K562 (cell line): ENCODE measurements at regions not wholly inside any gene's neighbourhood (a gene's known extent, or its start where the extent isn't known, plus 50 kb on each side); places are given as distances from the start of the nearest gene placed in this dataset.

ENCODE experiments used
- ATAC-seq: fragments of 200-7000 bp; cut with Tn5 transposase; 3 replicates; pipeline ENCODE4 v1.9.1; 2020; ENCODE audit warnings: moderate library complexity
- BruUV-seq: library from RNA; stranded (reverse); fragments of 400-500 nt; replicated peaks from 2 replicates; lab custom pipeline; 2021; lab: Mats Ljungman, UMichigan
- CTCF ChIA-PET: fragments of 300-600 bp; formaldehyde crosslinking; extraction: SDS; loops from one replicate; lab custom pipeline; 2021; ENCODE audit warnings: low intra/inter-chr PET ratio; lab: Yijun Ruan, JAX
- POLR2A ChIA-PET: fragments of 300-600, 350-650 bp; sonication (Branson Sonifier 250); formaldehyde crosslinking; extraction: SDS; loops from one replicate; lab custom pipeline; 2021; ENCODE audit warnings: antibody characterized with exemption, inconsistent platforms; lab: Yijun Ruan, JAX
- DNase-seq, 4 experiments: peaks; one replicate each; pipeline versions ENCODE4 v3.0.0 to v3.0.0-alpha.2; 2011 to 2018; ENCODE audit warnings: low spot score in 3 of 4, mixed read lengths in 3 of 4; ENCODE audit errors: extremely low read depth in 1 of 4
- FAIRE-seq: peaks from 2 replicates; lab custom pipeline; 2011; peaks lifted over from hg19 to GRCh38; lab: Jason Lieb, UNC
- H2AFZ ChIP-seq: 2 replicates; pipeline ENCODE4 v1.6.0; 2011; ENCODE audit warnings: low read depth, low read length, control low read depth, inconsistent platforms
- H3K27ac ChIP-seq: fragments of 200-600 bp; 3 replicates; pipeline ENCODE4 v1.8.0; 2011; ENCODE audit warnings: low read depth, mild to moderate bottlenecking, control low read depth, inconsistent platforms, low read length, moderate library complexity, mixed read lengths; ENCODE audit errors: extremely low read depth
- H3K27me3 ChIP-seq, 2 experiments: fragments of 300-600 bp in 1 of 2; 2 replicates in 1 of 2; 3 replicates in 1 of 2; pipeline versions ENCODE4 v1.6.0 to v1.8.0; 2011; ENCODE audit warnings: inconsistent platforms in 2 of 2, low read length in 2 of 2, mild to moderate bottlenecking in 1 of 2, mixed read lengths in 1 of 2, moderate library complexity in 1 of 2; ENCODE audit not compliant: control insufficient read depth in 2 of 2, insufficient read depth in 2 of 2
- H3K36me3 ChIP-seq: fragments of 300-600 bp; 3 replicates; pipeline ENCODE4 v1.8.0; 2011; ENCODE audit warnings: mild to moderate bottlenecking, low read length, inconsistent platforms; ENCODE audit not compliant: control insufficient read depth, insufficient read depth
- H3K4me1 ChIP-seq, 2 experiments: fragments of 200-600 bp in 1 of 2; replicated peaks in 1 of 2; 2 replicates in 1 of 2; 3 replicates in 1 of 2; pipeline versions ENCODE4 v1.5.1 to v1.8.0; 2011; ENCODE audit warnings: inconsistent platforms in 2 of 2, low read length in 2 of 2, mild to moderate bottlenecking in 1 of 2, mixed read lengths in 1 of 2, moderate library complexity in 1 of 2; ENCODE audit not compliant: control insufficient read depth in 2 of 2, insufficient read depth in 2 of 2
- H3K4me2 ChIP-seq: 2 replicates; pipeline ENCODE4 v1.6.1; 2011; ENCODE audit warnings: low read length, control low read depth, inconsistent platforms, mixed read lengths; ENCODE audit not compliant: insufficient read depth
- H3K4me3 ChIP-seq: fragments of 200-600 bp; sonication (generic), shearing (Covaris generic); 2 replicates; pipeline ENCODE4 v1.5.1; 2016; ENCODE audit warnings: control low read depth, inconsistent platforms
- H3K79me2 ChIP-seq: fragments of 200-600 bp; 3 replicates; pipeline ENCODE4 v1.8.0; 2011; ENCODE audit warnings: low read length, inconsistent platforms; ENCODE audit not compliant: control insufficient read depth, insufficient read depth
- H3K9ac ChIP-seq, 2 experiments: 2 replicates each; pipeline versions ENCODE4 v1.6.0 to v1.6.1; 2011; ENCODE audit warnings: low read depth in 2 of 2, low read length in 2 of 2, control low read depth in 1 of 2, inconsistent platforms in 1 of 2, mild to moderate bottlenecking in 1 of 2, mixed read lengths in 1 of 2; ENCODE audit not compliant: insufficient read depth in 1 of 2
- H3K9me1 ChIP-seq: one replicate; pipeline ENCODE4 v1.6.0; 2011; ENCODE audit warnings: inconsistent platforms, mild to moderate bottlenecking, low read length, moderate library complexity; ENCODE audit not compliant: control insufficient read depth, insufficient read depth
- H3K9me3 ChIP-seq: replicated peaks from 2 replicates; pipeline ENCODE4 v1.5.1; 2011; ENCODE audit warnings: low read depth, low read length, inconsistent platforms; ENCODE audit not compliant: control insufficient read depth, insufficient read depth
- H4K20me1 ChIP-seq: replicated peaks from 2 replicates; pipeline ENCODE4 v1.6.1; 2011; ENCODE audit warnings: low read length, inconsistent platforms, mixed read lengths; ENCODE audit not compliant: control insufficient read depth, insufficient read depth
- CCNT2 ChIP-seq: IDR thresholded peaks from 2 replicates; pipeline ENCODE4 v1.6.1; 2011; ENCODE audit warnings: borderline replicate concordance, low read depth, mild to moderate bottlenecking, moderate library complexity, mixed read lengths, low read length; ENCODE audit not compliant: insufficient read length; ENCODE audit errors: extremely low read depth
- KDM2B ChIP-seq: fragments of 250-450 bp; sonication (Bioruptor Pico); IDR thresholded peaks from 2 replicates; pipeline ENCODE4 v1.8.0; 2021; ENCODE audit warnings: mild to moderate bottlenecking, moderate library complexity
- YBX1 ChIP-seq: fragments of 450-650 bp; IDR thresholded peaks from 2 replicates; pipeline ENCODE4 v1.7.1; 2016; ENCODE audit warnings: mild to moderate bottlenecking
- ZNF133 ChIP-seq: fragments of 250-450 bp; sonication (Bioruptor Pico); IDR thresholded peaks from 2 replicates; pipeline ENCODE4 v1.4.0; 2020; ENCODE audit warnings: mild to moderate bottlenecking
- ZNF217 ChIP-seq: sonication (generic); formaldehyde crosslinking; IDR thresholded peaks from 2 replicates; pipeline ENCODE4 v1.8.0; 2022; ENCODE audit warnings: mild to moderate bottlenecking, missing genetic modification reagents
- ZNF780A ChIP-seq: fragments of 250-450 bp; sonication (Bioruptor Pico); IDR thresholded peaks from 2 replicates; pipeline ENCODE4 v1.5.0; 2021; ENCODE audit warnings: mild to moderate bottlenecking
- ZNF785 ChIP-seq: fragments of 250-450 bp; sonication (Bioruptor Pico); IDR thresholded peaks from 2 replicates; pipeline ENCODE4 v1.4.0; 2020; ENCODE audit warnings: mild to moderate bottlenecking
- WGBS: fragments of 100-300 bp; shearing (Covaris generic); methylation state at CpG from one replicate; pipeline ENCODE4 v1.1.6; 2016; ENCODE audit warnings: low coverage, mixed read lengths; ENCODE audit not compliant: insufficient coverage; ENCODE audit errors: missing lambda C conversion rate; 5-methylcytosine and 5-hydroxymethylcytosine counted together
- in situ Hi-C: fragments of 300-500 bp; cut with MboI; formaldehyde crosslinking; loops from 4 replicates; pipeline ENCODE4 v1.15.0; 2018; ENCODE audit warnings: inconsistent platforms, mixed read lengths
- intact Hi-C: fragments of 100-400 bp; cut with micrococcal nuclease; formaldehyde crosslinking; loops from 2 replicates; pipeline ENCODE4 v1.14.2; 2022
- TF ChIP-seq, protein P1 (sequence below): fragments of 450-650 bp; IDR thresholded peaks from 2 replicates; pipeline ENCODE4 v1.6.1; 2018; ENCODE audit not compliant: partially characterized antibody
- TF ChIP-seq, protein P2 (sequence below): fragments of 450-650 bp; IDR thresholded peaks from 2 replicates; pipeline ENCODE4 v1.6.1; 2016; ENCODE audit warnings: low read depth, mild to moderate bottlenecking, moderate library complexity

DNA sequence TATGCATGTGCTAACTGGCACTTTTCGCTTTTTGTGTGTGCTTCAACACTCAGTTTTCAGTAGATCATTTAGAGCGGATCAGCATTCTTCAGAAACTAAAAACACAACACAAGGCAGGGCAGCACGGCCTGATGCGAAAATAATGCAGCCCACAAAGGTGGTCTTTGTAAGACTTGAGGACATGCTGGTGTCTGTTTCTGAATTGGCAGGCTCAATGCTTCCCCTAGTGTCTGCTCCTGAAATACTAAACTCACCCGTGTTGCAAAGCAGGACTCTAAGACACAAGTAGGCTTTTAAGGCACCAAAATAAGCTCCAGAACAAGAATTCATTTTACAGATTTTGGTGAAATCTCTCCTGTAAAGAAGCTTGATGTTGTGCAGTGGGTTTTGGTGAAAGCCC, 676.5 kb downstream of the TENT5A start:
- CTCF ChIA-PET, result no interaction called here
- no peak for FAIRE-seq

More for the DNA sequence above, 676.5 kb downstream of the TENT5A start:
- H3K36me3 ChIP-seq, result no peaks in the 10 kb centered on the region
- no peaks in the 10 kb centered on the region for H4K20me1 ChIP-seq
- BruUV-seq, result no TSS peak
- ATAC-seq, result no peak
- H3K4me1 ChIP-seq, result no peaks in the 10 kb centered on the region
- no peak for DNase-seq
- no peaks in the 10 kb centered on the region for H3K9me3 ChIP-seq
- H3K4me3 ChIP-seq, result no peak overlapping the region
- no peaks in the 10 kb centered on the region for H3K9me1 ChIP-seq
- no peak overlapping the region for H2AFZ ChIP-seq
- no peak for TF ChIP-seq KDM2B
- TF ChIP-seq ZNF217 (CRISPR knock-in tag), result no peak
- TF ChIP-seq ZNF780A (CRISPR knock-in tag), result no peak
- no peak for TF ChIP-seq ZNF133 (CRISPR knock-in tag)
- no peak for TF ChIP-seq ZNF785
- no peak for TF ChIP-seq CCNT2
- TF ChIP-seq, protein P1, sequence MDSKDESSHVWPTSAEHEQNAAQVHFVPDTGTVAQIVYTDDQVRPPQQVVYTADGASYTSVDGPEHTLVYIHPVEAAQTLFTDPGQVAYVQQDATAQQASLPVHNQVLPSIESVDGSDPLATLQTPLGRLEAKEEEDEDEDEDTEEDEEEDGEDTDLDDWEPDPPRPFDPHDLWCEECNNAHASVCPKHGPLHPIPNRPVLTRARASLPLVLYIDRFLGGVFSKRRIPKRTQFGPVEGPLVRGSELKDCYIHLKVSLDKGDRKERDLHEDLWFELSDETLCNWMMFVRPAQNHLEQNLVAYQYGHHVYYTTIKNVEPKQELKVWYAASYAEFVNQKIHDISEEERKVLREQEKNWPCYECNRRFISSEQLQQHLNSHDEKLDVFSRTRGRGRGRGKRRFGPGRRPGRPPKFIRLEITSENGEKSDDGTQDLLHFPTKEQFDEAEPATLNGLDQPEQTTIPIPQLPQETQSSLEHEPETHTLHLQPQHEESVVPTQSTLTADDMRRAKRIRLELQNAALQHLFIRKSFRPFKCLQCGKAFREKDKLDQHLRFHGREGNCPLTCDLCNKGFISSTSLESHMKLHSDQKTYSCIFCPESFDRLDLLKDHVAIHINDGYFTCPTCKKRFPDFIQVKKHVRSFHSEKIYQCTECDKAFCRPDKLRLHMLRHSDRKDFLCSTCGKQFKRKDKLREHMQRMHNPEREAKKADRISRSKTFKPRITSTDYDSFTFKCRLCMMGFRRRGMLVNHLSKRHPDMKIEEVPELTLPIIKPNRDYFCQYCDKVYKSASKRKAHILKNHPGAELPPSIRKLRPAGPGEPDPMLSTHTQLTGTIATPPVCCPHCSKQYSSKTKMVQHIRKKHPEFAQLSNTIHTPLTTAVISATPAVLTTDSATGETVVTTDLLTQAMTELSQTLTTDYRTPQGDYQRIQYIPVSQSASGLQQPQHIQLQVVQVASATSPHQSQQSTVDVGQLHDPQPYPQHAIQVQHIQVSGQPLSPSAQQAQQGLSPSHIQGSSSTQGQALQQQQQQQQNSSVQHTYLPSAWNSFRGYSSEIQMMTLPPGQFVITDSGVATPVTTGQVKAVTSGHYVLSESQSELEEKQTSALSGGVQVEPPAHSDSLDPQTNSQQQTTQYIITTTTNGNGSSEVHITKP, result no peak
- TF ChIP-seq YBX1, result no peak
- TF ChIP-seq, protein P2, sequence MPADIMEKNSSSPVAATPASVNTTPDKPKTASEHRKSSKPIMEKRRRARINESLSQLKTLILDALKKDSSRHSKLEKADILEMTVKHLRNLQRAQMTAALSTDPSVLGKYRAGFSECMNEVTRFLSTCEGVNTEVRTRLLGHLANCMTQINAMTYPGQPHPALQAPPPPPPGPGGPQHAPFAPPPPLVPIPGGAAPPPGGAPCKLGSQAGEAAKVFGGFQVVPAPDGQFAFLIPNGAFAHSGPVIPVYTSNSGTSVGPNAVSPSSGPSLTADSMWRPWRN, result no peak
- POLR2A ChIA-PET, result no interaction called here
- H3K79me2 ChIP-seq, result no peaks in the 10 kb centered on the region
- H3K9ac ChIP-seq, result no peak overlapping the region
- no peaks in the 10 kb centered on the region for H3K27me3 ChIP-seq
- no peak overlapping the region for H3K27ac ChIP-seq
- WGBS, result 2% methylated on average over 5 of the region's 5 CpGs
- in situ Hi-C loops (no loop called here), intact Hi-C loops (no loop called here)
- no peak overlapping the region for H3K4me2 ChIP-seq
